Hippocampal formation (tissue), 2 donors: ENCODE measurements at regions not wholly inside any gene's neighbourhood (a gene's known extent, or its start where the extent isn't known, plus 50 kb on each side); places are given as distances from the start of the nearest gene placed in this dataset.

Experiments
- DNase-seq, 2 donors: peaks; one replicate each; lab custom pipeline; 2025; lab: John Stamatoyannopoulos, UW

DNA sequence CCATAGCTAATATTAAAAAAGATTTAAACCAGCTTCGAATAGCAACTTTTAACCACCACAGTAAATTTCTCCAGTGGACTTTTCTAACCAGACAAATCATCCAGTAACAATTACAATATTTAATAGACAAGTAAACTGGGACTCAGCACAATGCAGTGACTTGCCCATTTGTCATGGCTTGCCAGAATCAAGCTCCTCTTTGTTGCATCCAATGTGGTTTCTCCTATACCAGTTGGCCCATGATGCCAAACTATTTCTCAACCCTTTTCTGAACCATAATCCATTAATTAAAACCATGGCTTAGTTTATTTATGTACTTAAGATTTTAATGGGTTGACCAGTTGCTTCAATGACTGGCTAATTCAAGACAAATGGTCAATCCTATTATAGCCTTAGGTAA lies 64.4 kb downstream of the DIO2 start:
- no peak for DNase-seq

DNA sequence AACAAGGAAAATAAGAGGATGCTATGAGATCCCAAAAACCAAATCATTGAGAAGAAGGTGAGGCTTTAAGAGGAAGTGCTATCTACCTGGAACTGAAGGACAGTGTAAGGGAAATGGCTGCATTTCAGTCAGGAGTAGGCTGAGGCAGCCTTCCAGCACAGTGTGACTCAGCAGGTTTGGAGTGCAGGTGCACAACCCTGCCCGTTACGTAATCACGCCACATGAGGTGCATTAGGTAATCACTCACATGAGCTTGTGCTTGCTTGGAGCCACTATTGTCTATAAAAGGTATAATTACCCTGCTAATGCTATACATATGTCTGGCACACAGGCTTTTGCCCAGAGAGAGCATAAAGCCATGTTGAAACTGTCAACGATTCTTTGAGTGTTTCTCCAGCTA lies 74.9 kb downstream of the DIO2 start:
- DNase-seq, result no peak

DNA sequence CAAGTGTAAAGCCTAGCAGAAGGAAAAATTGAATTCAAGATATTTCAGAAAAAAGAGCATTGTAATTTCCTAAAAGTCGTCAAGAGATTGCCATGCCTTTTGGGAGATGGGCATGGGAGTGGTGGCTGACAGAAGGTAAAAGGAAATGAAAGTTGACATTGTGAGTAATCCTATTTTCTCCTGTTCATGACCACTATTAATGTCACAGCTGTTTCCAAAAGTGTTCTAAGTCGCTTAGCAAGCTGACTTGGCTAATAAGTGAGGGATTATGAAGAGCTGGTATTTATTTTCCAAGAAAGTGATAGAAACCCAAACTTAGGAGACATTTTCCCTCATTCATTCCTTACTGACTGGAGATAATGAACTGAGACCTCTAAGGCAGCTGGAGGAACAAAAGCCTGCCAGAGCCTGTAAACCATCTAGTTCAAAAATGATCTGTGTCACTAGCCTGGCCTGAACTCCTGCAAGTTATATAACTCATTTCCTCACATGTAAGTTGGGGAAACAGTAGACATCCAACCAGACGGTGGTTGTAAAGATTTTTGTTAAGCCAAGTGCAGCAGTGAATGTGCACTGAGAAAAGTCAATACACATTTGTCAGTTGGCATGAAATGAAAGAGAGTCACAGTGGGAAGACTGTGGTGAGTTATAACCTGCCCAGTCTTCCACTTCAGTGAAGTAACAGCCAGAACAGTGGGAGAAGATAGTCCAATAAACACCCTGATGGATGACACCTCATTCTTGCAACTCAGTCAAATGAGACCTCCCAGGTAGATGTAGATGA lies 75.8 kb downstream of the DIO2 start:
- no peak for DNase-seq

DNA sequence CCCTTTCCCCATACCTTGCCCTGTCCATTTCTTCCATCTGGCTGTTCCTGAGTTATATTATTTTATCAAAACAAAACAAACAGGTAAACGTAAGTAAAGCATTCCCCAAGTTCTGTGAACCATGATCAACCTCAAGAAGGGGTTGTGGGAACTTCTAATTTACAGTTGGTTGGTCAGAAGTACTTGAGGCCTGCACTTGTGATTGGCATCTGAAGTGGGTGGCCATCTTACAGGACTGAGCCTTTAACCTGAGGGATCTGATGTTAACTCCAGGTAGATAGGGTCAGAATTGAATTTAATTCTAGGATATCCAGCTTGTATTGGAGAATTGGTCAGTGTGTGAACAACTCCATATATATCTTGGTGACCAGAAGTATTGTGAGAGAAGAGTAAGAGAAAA lies 77.0 kb downstream of the DIO2 start:
- no peak for DNase-seq

DNA sequence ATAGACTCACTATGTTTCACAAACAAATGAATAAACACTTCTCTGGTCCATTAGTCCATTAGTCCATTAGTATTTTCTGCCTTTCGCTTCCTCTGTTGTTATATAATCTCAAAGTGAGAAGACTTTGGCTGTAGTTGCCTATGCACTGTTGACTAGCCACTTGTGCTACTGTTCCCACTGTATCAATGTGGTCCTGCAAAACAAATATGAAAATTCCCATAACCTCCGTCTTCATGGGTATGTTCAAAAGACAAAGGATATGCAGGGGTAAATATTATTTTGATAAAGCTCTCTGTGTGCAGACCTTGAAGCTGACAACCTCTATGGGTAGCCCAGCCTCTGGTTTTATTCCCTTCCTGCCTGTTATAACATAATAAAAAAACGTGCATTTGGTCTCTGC lies 77.8 kb downstream of the DIO2 start:
- DNase-seq, result no peak

DNA sequence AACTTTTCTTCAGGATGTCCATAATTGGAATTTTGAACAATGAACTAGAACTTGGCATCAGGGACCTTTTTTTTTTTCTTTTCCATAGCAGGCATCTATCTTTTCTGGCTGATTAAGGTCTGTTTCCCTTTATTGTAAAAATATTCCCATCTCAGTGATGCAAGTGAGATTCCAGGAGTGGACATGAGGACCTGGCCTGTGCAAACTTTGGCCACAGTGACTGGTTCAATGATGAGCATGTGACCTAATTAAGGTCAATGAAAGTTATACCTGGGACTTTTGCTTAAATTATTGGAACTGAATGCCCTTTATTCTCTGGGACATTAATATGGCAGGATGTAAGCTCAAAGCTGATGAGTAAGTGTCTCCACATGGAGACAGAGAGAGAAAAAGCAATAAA lies 83.8 kb downstream of the DIO2 start:
- no peak for DNase-seq

DNA sequence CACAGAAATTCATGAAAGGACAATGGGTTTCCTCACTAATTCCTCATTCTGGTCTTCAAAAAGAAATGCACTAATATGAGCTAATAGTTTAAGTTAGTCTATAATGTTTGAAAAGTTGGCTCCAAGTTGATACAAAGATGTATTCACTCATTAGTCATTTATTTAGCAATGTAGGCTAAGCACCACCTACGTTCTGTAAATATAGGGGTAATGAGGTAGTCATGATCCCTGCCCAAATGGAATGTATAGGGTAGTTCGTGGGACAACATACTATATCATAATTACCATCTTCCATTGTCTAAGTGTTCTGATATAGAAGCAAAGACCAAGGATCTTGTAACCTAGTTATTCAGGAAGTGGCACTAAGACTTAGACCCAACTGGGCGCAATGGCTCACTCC lies 86.5 kb downstream of the DIO2 start:
- DNase-seq, result no peak

DNA sequence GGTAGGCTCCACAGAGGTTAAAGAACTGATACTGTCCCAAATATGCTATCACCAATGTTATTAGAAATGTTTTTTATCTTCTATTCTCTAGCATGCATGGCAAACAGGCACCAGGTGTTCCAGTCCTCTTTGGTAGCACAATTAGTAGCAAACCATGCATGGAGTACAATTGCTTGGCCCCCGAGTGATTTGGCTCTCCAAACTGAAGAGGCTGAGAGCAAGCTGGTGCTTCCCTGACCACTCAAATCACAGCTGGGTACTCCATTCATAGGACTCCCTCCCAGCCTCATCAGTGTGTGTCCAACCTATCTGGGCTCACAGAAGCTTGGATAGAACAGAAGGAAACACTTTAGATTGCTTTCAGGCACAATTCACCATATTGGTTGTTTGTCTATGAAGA lies 93.4 kb downstream of the DIO2 start:
- DNase-seq, result no peak

DNA sequence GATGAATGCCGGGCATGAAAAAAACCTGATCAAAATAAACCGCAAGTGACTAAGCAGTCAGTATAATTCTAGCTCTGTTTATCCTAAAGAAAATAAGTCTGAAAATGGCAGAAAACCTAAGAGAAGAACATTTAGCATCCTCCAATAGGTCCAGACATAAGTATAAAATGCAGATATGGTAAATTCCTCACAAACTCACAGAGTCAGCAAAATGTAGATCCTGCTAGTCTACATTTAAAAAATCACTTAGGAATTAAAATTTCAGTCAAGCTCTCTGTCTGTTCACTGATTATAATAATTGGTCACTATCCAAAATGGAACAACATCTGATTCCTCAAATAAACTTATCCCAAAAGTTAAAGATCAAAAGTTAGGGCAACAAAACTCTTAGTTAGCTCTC lies 95.1 kb downstream of the DIO2 start:
- DNase-seq, result no peak

DNA sequence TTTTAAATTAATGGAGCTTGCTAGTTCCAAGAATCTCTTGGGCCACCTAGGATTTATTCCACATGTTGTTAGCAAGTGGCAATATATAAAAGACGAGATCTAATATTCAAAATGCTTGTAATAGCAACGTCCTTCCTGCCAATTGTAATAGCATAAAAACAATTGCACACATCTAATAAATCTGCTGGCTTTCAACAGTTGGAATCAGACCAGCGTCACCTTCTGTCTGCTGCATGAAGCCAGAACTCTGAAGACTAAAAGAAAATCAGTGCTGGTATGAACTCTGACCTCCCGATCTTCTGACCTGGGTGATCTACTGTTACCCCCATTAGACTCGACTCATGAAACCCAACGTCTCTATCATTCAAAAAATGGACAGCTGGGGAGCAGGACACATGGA lies 100.6 kb downstream of the DIO2 start:
- DNase-seq, result no peak

DNA sequence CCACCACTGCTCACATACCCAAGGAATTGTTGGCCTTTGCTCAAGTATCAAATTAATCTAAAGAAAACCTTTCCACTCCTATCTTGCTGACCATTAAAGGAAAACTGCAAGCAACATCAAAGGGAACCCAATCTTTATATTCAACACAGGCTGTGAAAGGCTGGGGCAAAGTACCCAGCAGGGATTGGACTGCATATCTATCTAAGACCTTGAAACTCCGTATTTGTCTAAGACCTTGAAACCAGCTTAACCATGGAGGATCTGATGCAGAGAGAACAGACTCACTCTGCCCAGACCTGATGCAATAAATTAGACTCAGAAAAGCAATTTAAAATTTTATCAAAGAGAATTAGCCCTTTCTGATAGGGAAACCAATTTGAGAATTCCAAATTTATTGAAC lies 102.2 kb downstream of the DIO2 start:
- DNase-seq, result no peak

DNA sequence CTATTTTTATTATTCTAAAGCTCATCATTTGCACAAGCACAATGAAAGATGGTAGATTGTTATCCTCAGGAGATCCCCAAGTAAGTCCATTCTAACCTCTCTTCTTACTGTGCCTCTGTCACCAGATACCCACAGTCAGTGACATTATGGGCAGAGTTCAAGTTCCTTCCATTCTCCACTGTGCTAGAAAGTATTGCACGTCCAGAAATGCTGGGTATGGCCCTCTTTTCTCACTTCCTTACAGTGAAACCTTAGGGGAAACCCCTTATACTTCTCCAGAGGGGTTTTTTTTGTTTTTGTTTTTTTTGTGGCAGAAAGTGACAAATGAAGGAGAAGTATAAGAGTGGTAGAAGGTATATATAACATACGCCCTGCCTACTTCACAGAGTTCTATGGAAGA lies 102.9 kb downstream of the DIO2 start:
- no peak for DNase-seq

DNA sequence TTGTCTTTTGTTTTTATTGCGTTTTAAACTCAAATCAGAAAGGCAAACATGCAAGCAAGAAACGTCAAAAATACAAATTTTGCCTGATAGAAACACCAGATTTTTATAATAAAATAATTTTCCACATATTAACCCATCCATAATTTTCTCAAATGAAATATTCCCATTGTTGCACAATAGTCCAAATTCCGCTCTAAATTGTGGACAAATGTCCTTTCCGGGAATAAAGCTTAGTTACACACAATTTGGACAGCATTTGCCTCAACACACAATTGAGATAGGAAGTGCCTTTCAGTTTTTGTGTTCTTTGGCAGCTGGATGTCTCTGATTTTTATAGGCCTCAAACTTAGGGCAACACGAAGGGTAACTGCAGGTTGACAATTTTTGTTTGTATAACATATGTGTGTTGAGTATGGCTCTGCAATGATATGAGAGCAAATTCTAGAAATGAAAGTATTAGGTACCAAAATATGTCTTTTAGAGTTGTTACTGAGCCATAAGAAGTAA lies 105.8 kb downstream of the DIO2 start:
- no peak for DNase-seq

DNA sequence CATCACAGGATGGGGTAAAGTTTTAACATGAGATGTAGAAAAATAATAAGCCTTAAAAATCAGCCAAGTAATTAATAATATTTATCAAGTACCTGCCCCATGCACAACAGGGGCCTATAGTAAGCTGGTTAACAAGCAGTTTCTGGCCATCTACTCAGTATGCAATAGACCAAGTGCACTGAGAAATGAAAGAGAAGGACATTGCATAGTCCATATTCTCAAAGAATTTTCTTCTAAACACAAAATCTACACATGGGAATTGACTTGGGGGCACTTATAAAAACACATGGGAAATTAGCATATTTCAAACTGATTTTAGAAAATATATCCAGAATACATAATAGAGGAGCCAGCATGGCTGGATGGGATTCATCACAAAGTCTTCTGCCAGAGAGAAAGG lies 109.5 kb downstream of the DIO2 start:
- DNase-seq, result no peak

DNA sequence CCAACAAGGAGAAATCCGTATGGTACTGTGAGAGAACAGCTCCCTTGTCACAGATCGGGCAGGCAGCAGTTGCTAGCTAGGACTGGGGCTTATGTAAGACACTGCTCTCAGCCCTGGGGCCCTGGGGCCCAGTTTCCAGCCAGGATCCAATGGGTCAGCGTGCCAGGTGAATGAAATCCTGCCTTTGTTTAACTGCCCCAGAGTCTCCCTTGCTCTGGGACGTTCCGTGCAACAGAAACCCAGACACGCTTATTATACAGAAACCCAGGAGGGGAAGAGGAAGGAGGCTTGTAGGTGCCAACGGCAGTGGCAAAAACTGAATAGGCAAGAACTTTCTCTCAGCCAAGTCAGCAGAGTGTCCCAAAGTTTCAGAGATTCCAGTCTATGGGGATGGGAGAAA lies 110.6 kb downstream of the DIO2 start:
- peak in 1 of 2 donors; percentile 64 for DNase-seq

DNA sequence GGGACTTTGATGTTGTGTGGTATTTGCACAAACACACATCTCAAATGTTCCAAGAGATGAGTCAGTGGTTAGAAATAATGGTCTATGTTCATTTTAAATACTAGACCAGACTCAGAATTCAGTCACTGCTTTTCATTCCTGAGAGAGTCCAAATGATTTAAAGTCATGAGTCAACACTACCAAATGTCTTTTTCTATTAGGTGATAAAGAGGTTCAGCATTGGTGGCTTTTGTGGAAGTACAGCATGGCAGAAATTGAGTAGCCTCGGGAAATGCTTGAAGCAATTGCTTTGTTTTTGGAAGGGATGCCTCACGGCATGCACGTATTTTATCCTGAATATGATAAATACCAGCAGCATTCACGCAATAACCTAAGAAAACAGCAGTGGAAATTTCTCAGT lies 115.7 kb downstream of the DIO2 start:
- DNase-seq, result no peak

DNA sequence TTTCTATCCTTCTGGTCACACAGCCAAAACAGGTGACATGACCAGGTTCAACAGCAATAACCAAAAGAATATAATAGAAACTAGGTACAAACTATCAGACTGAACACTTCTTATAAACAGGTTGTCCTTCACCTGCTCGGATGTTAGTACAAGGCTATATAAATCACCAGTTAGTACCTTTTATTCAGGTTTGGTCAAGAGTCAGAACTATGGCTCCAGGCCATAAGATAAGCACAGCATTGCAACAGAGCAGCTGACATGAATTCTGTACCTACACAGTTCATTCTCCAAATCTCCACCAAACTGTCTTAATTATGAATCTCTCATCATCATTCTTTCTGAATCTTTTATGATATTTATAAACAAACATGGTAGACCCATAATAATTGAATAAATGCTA lies 123.9 kb downstream of the DIO2 start:
- no peak for DNase-seq

DNA sequence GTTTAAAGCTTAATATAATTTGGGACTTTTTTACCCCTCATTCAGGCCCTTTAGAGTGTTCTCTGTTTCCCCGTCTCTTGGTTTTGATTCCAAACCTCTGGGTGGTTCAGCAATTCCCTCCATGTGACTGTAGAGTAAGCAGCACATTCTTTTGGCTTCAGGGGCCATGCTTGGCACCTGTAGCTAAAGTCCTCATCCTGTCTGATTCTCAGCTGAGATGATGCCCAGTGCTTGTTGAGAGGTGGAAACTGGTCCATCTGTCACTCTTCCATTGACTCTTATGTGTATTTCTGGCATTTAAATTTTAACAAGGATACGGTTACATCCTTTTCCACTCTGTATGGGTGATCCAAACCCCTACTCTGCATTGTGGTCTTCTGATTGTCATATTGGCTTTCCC lies 127.1 kb downstream of the DIO2 start:
- no peak for DNase-seq

DNA sequence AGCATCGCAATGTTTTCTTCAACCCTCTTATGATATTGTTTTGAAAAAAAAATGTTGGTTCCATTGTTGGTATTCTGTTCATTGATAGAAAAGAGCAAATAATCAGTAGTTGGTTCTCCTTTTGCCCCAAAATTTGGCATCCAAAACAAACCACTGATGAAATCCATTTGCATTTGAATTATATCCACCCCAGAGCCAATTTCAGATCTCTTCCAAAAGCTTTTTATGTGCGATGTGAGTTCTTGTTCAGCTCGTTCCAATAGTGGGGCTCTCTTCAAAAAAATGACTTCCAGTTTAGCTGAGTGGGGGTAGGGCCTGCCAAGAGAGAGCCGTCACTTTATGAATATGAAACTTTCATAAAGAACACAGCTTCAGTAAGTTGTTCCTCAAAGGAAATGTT lies 130.7 kb downstream of the DIO2 start:
- DNase-seq, result peak in 1 of 2 donors; percentile 22

DNA sequence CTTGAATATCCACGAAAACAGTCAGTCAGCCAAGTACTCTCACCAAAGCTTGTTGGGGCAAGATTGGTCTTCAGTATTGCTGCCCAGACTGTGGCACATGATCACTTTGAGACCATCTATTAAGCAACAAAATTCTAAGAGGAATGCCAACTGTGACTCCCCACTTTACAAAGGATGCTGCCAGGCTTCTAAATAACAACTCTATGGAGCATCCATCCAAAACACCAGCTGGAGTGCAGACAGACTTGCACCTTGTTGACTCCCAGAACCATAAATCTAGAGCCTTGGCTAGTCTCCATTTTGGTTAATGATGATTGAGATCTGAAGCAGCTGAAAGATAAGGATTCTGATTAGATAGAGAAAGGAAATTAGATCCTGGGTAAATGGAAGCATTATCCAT lies 132.8 kb downstream of the DIO2 start:
- no peak for DNase-seq

DNA sequence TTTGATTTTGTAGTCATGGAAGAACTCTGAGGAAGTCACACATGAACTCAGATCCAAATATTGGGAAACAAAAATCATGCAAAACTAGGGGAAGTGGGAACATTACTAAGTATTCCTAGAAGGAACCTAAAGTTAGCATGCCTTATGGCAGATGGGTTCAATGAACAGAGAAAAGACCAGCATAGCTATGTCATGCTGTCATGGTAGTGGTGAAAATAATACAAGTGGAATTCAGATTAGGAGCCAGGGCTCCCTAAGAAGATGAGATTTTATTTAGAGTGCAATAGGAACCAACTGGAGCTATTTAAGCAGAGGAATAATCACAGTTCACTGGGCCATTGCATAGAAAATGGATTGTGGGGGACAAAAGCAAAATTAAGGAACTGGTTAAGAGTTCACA lies 134.0 kb downstream of the DIO2 start:
- no peak for DNase-seq

DNA sequence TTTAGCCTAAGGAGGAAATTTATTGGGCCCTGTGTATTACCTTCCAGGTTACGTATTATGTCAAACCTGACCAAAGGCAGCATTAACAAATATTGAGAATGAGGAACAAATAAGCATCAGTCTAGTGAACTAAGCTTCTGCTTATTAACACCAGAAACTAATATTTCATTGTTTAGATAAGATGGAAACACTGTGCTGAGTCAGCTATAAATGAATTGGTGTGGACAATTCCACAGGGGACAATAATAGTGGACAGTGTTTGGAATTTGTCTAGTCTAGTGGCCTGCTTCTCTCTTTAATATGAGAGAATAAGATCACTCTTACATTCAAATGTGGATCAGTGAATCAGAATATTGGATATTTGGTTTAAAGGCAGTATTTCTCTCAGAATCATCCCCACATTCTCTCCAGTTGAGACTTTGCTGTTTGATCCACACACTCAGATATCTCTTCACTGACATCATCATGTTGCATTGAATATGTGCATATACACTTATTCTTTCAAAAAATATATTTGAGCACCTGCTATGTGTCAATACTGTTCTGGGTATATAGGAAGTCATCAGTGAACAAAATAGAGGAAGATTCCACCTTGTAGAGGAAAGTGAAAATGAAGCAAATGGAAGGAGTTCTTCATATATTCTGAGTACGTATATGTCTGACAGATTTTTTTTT lies 136.3 kb downstream of the DIO2 start:
- DNase-seq, result no peak

DNA sequence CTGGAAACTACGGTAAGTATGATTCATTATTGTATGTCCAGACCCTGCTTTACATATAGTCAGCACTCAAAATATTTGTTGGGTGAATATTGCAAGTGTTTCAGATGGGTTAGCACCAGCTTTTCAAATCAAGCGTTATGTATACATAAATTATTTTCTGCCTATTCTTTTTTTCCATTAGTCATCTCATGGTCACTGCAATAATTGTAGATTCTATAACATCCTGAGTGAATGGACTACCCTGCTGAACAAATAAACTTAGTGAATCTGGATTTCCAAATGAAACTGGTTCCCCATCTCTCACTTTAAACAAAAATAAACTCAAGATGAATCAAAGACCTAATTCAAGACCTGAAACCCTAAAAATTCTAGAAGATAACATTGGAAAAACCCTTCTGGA lies 152.3 kb downstream of the DIO2 start:
- no peak for DNase-seq

DNA sequence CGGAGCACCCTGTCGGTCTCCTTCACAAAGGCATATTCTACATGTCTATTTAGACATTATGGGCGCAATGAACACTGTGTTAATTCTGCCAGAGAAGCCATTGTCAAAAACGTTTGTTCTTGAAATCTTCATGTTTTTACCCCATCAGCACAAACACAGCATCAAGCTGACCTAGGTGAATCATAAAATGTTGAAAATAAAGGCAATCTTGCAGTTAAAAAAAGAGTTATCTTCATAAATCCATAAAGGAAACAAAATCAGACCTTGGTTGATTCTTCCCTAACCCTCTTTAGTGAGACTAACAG lies 154.9 kb downstream of the DIO2 start:
- no peak for DNase-seq
